Astrocyte of the hippocampus (primary cell): ENCODE measurements at regions not wholly inside any gene's neighbourhood (a gene's known extent, or its start where the extent isn't known, plus 50 kb on each side); places are given as distances from the start of the nearest gene placed in this dataset.
"Not testable (repeated sequence)": the region's sequence is repeated elsewhere in the genome, so short reads cannot be mapped to it uniquely, and the experiment has no call there.

Source experiments
- DNase-seq: peaks from one replicate; pipeline ENCODE4 v3.0.0; 2011; ENCODE audit warnings: low read depth, low spot score

- no peak for DNase-seq
Observed at GRCh38 chr6:168255283-168255881, 64.2 kb downstream of the DACT2 start.

GRCh38 chr6:168252267-168252666 lies 67.3 kb downstream of the DACT2 start:
- no peak for DNase-seq

GRCh38 chr6:168250250-168250649 lies 69.3 kb downstream of the DACT2 start:
- no peak for DNase-seq

GRCh38 chr6:168249746-168250145 lies 69.8 kb downstream of the DACT2 start:
- DNase-seq = no peak

GRCh38 chr6:168248148-168248620 lies 71.4 kb downstream of the DACT2 start:
- DNase-seq = peak; percentile 37

GRCh38 chr6:168247443-168248147 lies 72.0 kb downstream of the DACT2 start:
- peak; percentile 45 for DNase-seq

GRCh38 chr6:168244961-168245551 lies 74.5 kb downstream of the DACT2 start:
- no peak for DNase-seq

- DNase-seq = no peak
Observed at GRCh38 chr6:168243812-168244376, 75.7 kb downstream of the DACT2 start.

- no peak for DNase-seq
Observed at GRCh38 chr6:168242940-168243225, 76.7 kb downstream of the DACT2 start.

- no peak for DNase-seq
Observed at GRCh38 chr6:168242111-168242939, 77.3 kb downstream of the DACT2 start.

- no peak for DNase-seq
Observed at GRCh38 chr6:168240160-168240559, 79.4 kb downstream of the DACT2 start.

GRCh38 chr6:168239044-168239773 lies 80.4 kb downstream of the DACT2 start:
- peak; percentile 68 for DNase-seq

- DNase-seq = no peak
Observed at GRCh38 chr6:168238159-168238909, 81.2 kb downstream of the DACT2 start.

GRCh38 chr6:168233875-168234213 lies 85.7 kb downstream of the DACT2 start:
- not testable (repeated sequence) for DNase-seq

- DNase-seq = no peak
Observed at GRCh38 chr6:168232989-168233874, 86.3 kb downstream of the DACT2 start.

- no peak for DNase-seq
Observed at GRCh38 chr6:168232528-168232927, 87.0 kb downstream of the DACT2 start.

- no peak for DNase-seq
Observed at GRCh38 chr6:168232062-168232461, 87.5 kb downstream of the DACT2 start.

- no peak for DNase-seq
Observed at GRCh38 chr6:168231393-168231957, 88.1 kb downstream of the DACT2 start.

GRCh38 chr6:168229368-168229752 lies 90.2 kb downstream of the DACT2 start:
- no peak for DNase-seq
